Gastroesophageal sphincter (tissue), 4 donors: ENCODE measurements at regions not wholly inside any gene's neighbourhood (a gene's known extent, or its start where the extent isn't known, plus 50 kb on each side); places are given as distances from the start of the nearest gene placed in this dataset.

ENCODE experiments used
- ATAC-seq: fragments of 150-250 bp; one replicate; pipeline ENCODE4 v1.9.1; 2016; ENCODE audit warnings: mild to moderate bottlenecking, moderate library complexity
- H3K27ac ChIP-seq, 4 donors: fragments of 200-600 bp; sonication (generic) in 3 of 4; 1 replicate in 3 of 4; 2 replicates in 1 of 4; pipeline ENCODE4 v1.5.1; 2016 to 2019
- H3K27me3 ChIP-seq: fragments of 200-600 bp; sonication (generic); one replicate; pipeline ENCODE4 v1.5.1; 2019
- H3K36me3 ChIP-seq, 2 donors: fragments of 200-600 bp; sonication (generic); one replicate each; pipeline ENCODE4 v1.5.1; 2019; ENCODE audit warnings: control low read depth in 1 of 2
- H3K4me1 ChIP-seq, 3 donors: fragments of 200-600 bp; sonication (generic); 1 replicate in 2 of 3; 2 replicates in 1 of 3; pipeline ENCODE4 v1.5.1; 2016 to 2019; ENCODE audit warnings: control low read depth in 2 of 3
- H3K4me3 ChIP-seq, 2 donors: fragments of 200-600 bp; sonication (generic); one replicate each; pipeline ENCODE4 v1.5.1; 2019; ENCODE audit warnings: mild to moderate bottlenecking in 1 of 2, moderate library complexity in 1 of 2
- H3K9me3 ChIP-seq, 3 donors: fragments of 200-600 bp; sonication (generic); one replicate each; pipeline ENCODE4 v1.5.1; 2017 to 2019; ENCODE audit warnings: control low read depth in 2 of 3
- EP300 ChIP-seq: sonication (generic); formaldehyde crosslinking; IDR thresholded peaks from one replicate; pipeline ENCODE4 v1.6.1; 2017; ENCODE audit warnings: antibody characterized with exemption, mild to moderate bottlenecking
- POLR2A ChIP-seq, 2 donors: fragments of 450-650 bp; IDR thresholded peaks; one replicate each; pipeline ENCODE4 v1.6.1; 2017; ENCODE audit warnings: antibody characterized with exemption in 2 of 2, mild to moderate bottlenecking in 2 of 2, moderate library complexity in 1 of 2
- POLR2AphosphoS5 ChIP-seq: sonication (generic); formaldehyde crosslinking; IDR thresholded peaks from one replicate; pipeline ENCODE4 v1.6.1; 2017; ENCODE audit warnings: antibody characterized with exemption
- WGBS, 2 donors: methylation state at CpG; one replicate each; pipeline ENCODE4 v1.1.5; 2018; ENCODE audit warnings: low coverage in 1 of 2; 5-methylcytosine and 5-hydroxymethylcytosine counted together
- TF ChIP-seq, protein P1 (sequence below), 4 experiments: fragments of 200-600 bp in 2 of 4; fragments of 450-650 bp in 2 of 4; sonication (generic) in 1 of 4; IDR thresholded peaks; one replicate each; pipeline ENCODE4 v1.5.1; 2017 to 2019; ENCODE audit warnings: antibody characterized with exemption in 4 of 4, mild to moderate bottlenecking in 2 of 4, moderate library complexity in 2 of 4

DNA sequence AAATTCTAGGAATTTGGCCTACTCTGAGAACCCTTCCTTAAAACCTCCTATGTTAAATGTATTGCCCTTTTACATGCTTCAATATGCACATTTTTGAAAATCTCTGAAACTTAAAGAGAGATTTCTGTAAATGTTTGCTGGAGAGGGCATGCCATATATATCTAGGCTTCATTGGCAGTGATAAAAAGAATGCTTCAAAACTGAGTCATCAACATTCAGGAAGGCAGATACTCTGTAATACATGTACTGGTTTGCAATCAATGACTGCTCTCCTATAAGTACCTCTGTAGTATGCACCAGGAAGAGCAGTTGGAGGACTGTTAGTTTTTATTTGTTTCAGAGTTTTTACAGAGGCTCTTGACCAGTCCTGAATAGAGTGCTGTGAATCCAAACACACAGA, 739.9 kb downstream of the SLC16A7 start:
- Histone ChIP-seq H3K36me3 (no peaks in the 10 kb centered on the region), H3K27ac (no peak overlapping the region), H3K4me1 (no peaks in the 10 kb centered on the region), H3K4me3 (no peak overlapping the region), H3K9me3 (no peaks in the 10 kb centered on the region), H3K27me3 (no peaks in the 10 kb centered on the region)
- TF ChIP-seq EP300 (no peak), POLR2A (IDR thresholded peaks at IDR 0.05) (no peak), POLR2AphosphoS5 (no peak)
- TF ChIP-seq, protein P1, sequence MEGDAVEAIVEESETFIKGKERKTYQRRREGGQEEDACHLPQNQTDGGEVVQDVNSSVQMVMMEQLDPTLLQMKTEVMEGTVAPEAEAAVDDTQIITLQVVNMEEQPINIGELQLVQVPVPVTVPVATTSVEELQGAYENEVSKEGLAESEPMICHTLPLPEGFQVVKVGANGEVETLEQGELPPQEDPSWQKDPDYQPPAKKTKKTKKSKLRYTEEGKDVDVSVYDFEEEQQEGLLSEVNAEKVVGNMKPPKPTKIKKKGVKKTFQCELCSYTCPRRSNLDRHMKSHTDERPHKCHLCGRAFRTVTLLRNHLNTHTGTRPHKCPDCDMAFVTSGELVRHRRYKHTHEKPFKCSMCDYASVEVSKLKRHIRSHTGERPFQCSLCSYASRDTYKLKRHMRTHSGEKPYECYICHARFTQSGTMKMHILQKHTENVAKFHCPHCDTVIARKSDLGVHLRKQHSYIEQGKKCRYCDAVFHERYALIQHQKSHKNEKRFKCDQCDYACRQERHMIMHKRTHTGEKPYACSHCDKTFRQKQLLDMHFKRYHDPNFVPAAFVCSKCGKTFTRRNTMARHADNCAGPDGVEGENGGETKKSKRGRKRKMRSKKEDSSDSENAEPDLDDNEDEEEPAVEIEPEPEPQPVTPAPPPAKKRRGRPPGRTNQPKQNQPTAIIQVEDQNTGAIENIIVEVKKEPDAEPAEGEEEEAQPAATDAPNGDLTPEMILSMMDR (IDR thresholded peaks at IDR 0.05): no peak
- no peak for ATAC-seq

DNA sequence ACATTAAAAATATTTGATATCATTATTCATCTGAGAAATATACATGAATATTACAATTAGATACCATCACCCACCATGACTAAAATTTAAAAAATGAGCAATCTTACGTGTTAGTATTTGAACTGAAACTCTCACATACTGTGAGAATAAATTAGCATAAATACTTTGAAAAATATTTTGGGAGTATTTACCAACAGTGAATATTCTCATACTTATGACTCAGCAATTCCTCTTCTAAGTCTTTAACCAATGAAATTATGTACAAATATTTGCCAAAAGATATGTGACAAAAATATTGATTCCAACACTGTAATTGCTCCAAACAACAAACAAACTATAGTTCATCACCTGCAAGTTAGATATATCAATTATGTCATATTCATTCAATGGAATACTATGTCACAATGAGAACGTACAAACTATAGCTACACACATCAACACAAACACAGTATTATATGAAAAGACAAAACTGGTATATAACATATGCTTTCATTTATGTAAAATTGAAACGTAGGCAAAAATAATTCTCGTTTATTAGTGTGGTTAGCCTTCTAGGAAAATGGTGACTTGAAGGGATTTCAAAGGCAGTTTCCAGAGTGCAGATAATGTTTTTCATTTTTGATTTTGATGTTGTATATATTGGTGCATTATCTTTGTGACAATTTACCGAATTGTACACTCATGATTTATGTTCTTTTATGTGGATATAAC, 742.2 kb downstream of the SLC16A7 start:
- Histone ChIP-seq H3K27me3 (no peaks in the 10 kb centered on the region), H3K9me3 (no peaks in the 10 kb centered on the region), H3K36me3 (no peaks in the 10 kb centered on the region), H3K4me3 (no peak overlapping the region), H3K4me1 (no peaks in the 10 kb centered on the region), H3K27ac (no peak overlapping the region)
- TF ChIP-seq POLR2AphosphoS5 (no peak), EP300 (no peak), POLR2A (IDR thresholded peaks at IDR 0.05) (no peak)
- TF ChIP-seq, protein P1 (IDR thresholded peaks at IDR 0.05): no peak
- WGBS, 2 donors: 80% methylated on average over 5 of the region's 5 CpGs
- ATAC-seq: no peak

DNA sequence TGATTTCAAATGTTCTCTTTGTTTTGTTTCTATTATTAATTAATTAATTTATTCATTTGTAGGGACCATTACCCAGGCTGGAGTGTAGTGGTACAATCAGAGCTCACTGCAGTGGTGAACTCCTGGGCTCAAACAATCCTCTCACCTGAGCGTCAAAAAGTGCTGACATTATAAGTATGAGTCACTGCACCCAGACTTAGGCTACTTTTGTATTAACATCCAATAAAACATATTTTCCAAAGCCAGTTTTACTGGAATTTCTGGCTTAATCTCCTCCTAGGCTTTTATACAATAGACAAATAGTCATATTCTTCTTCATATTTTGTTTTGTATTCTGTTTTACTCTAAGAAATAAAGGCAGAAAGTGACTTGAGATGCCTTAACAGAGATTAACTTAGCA, 749.6 kb downstream of the SLC16A7 start:
- no peak for TF ChIP-seq POLR2A (IDR thresholded peaks at IDR 0.05)
- TF ChIP-seq EP300: no peak
- Histone ChIP-seq H3K27me3 (no peaks in the 10 kb centered on the region), H3K9me3 (no peaks in the 10 kb centered on the region), H3K4me3 (no peak overlapping the region), H3K36me3 (no peaks in the 10 kb centered on the region), H3K4me1 (no peaks in the 10 kb centered on the region), H3K27ac (no peak overlapping the region)
- no peak for ATAC-seq
- 88 to 92% methylated on average over 1 of the region's 1 CpG for WGBS, 2 donors

DNA sequence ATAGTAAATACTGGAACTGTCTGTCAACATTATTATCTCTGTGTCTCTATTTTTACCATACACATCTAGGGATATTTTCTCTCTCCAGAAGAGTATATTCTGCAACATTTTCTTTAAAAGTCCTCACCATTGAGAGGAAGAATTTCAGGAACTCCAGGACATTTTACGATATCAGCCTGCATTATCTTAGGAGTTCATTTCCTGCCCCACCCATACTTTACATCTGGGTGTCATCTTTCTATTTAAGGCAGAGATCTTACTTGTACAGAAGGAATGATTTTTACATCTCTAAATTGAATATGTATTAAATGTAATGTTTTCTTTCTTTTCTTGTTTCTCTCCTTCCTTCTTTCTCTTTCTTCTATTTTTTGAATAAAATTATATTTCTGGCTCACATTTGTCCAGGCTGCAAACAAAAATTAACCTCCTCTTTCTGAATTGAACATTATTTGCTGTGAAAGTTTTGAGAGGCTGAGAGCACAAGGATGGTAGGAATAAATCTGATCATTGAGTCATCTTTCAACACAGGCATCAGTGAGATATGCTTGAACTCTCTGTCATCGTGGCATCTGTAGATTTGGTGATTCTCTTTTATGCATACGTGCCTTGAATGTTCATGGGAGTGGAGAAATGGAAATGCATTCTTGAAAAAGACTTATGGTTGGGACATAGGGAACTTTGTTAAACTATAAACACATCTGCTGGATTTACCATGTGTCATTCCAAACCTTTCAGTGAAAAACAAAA, 753.6 kb downstream of the SLC16A7 start:
- Histone ChIP-seq H3K4me1 (no peaks in the 10 kb centered on the region), H3K4me3 (no peak overlapping the region), H3K27ac (no peak overlapping the region), H3K27me3 (no peaks in the 10 kb centered on the region), H3K9me3 (no peaks in the 10 kb centered on the region), H3K36me3 (no peaks in the 10 kb centered on the region)
- no peak for ATAC-seq
- TF ChIP-seq EP300: no peak
- TF ChIP-seq, protein P1 (IDR thresholded peaks at IDR 0.05): no peak
- no peak for TF ChIP-seq POLR2AphosphoS5
- TF ChIP-seq POLR2A (IDR thresholded peaks at IDR 0.05): no peak
- 57 to 76% methylated on average over 2 to 3 of the region's 3 CpGs for WGBS, 2 donors

DNA sequence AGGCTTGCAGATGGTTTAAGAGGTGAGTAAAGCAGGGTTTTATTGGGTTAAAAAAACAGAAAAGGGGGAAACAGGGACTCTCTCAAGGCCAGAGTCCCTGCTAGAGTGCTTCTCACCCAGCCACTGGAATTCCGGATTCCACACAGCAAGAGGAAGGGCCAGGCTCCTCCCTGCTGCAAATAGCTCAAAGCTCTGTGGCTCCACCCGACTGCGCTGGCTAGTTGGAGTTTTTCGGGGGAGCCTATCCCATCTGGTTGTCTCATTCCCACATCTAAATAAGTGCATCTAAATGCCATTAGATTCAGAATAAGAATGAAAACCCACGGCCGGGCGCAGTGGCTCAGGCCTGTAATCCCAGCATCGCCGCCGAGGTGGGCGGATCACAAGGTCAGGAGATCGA, 791.5 kb downstream of the SLC16A7 start:
- no peaks in the 10 kb centered on the region for H3K36me3 ChIP-seq
- H3K9me3 ChIP-seq: no peaks in the 10 kb centered on the region
- H3K4me1 ChIP-seq: no peaks in the 10 kb centered on the region
- TF ChIP-seq, protein P1 (IDR thresholded peaks at IDR 0.05): no peak
- TF ChIP-seq POLR2A (IDR thresholded peaks at IDR 0.05): no peak
- no peak for TF ChIP-seq POLR2AphosphoS5
- no peak for TF ChIP-seq EP300
- ATAC-seq: no peak
- no peaks in the 10 kb centered on the region for H3K27me3 ChIP-seq
- no peak overlapping the region for H3K27ac ChIP-seq
- 90 to 100% methylated on average over 2 of the region's 12 CpGs for WGBS, 2 donors
- H3K4me3 ChIP-seq: no peak overlapping the region
